ENCODE measurements at regions not wholly inside any gene's neighbourhood (a gene's known extent, or its start where the extent isn't known, plus 50 kb on each side); places are given as distances from the start of the nearest gene placed in this dataset.
"Not testable (repeated sequence)": the region's sequence is repeated elsewhere in the genome, so short reads cannot be mapped to it uniquely, and the experiment has no call there.

- not testable (repeated sequence) for DNase-seq (ENCODE audit: low read depth in 3 of 3, low spot score in 2 of 3)
Measured at GRCh38 chr1:146654763-146655162, 283.4 kb upstream of the NBPF12 start.

GRCh38 chr1:146645978-146646604, 292.0 kb upstream of the NBPF12 start:
- DNase-seq (ENCODE audit: low read depth in 3 of 3, low spot score in 2 of 3) = not testable (repeated sequence)

- not testable (repeated sequence) for DNase-seq (ENCODE audit: low read depth in 3 of 3, low spot score in 2 of 3)
Measured at GRCh38 chr1:146641534-146641933, 296.6 kb upstream of the NBPF12 start.

- DNase-seq (ENCODE audit: low read depth in 3 of 3, low spot score in 2 of 3) = not testable (repeated sequence)
Measured at GRCh38 chr1:146640671-146641070, 297.5 kb upstream of the NBPF12 start.

GRCh38 chr1:146630302-146630701, 307.8 kb upstream of the NBPF12 start:
- DNase-seq (ENCODE audit: low read depth in 3 of 3, low spot score in 2 of 3) = not testable (repeated sequence)

GRCh38 chr1:146618582-146618981, 319.5 kb upstream of the NBPF12 start:
- not testable (repeated sequence) for DNase-seq (ENCODE audit: low read depth in 3 of 3, low spot score in 2 of 3)

GRCh38 chr1:146604681-146605080, 333.4 kb upstream of the NBPF12 start:
- not testable (repeated sequence) for DNase-seq (ENCODE audit: low read depth in 3 of 3, low spot score in 2 of 3)

GRCh38 chr1:146600720-146601307, 337.3 kb upstream of the NBPF12 start:
- DNase-seq (ENCODE audit: low read depth in 3 of 3, low spot score in 2 of 3) = not testable (repeated sequence)

- DNase-seq (ENCODE audit: low read depth in 3 of 3, low spot score in 2 of 3) = not testable (repeated sequence)
Measured at GRCh38 chr1:146599906-146600305, 338.2 kb upstream of the NBPF12 start.

- DNase-seq (ENCODE audit: low read depth in 3 of 3, low spot score in 2 of 3) = not testable (repeated sequence)
Measured at GRCh38 chr1:146581229-146581628, 352.4 kb upstream of the NOTCH2NLA start.

GRCh38 chr1:146567541-146567940, 338.7 kb upstream of the NOTCH2NLA start:
- DNase-seq (ENCODE audit: low read depth in 3 of 3, low spot score in 2 of 3) = not testable (repeated sequence)

GRCh38 chr1:146558032-146558431, 329.2 kb upstream of the NOTCH2NLA start:
- not testable (repeated sequence) for DNase-seq (ENCODE audit: low read depth in 3 of 3, low spot score in 2 of 3)

- not testable (repeated sequence) for DNase-seq (ENCODE audit: low read depth in 3 of 3, low spot score in 2 of 3)
Measured at GRCh38 chr1:146556405-146556804, 327.6 kb upstream of the NOTCH2NLA start.

GRCh38 chr1:146552414-146552813, 323.6 kb upstream of the NOTCH2NLA start:
- DNase-seq (ENCODE audit: low read depth in 3 of 3, low spot score in 2 of 3) = not testable (repeated sequence)

- not testable (repeated sequence) for DNase-seq (ENCODE audit: low read depth in 3 of 3, low spot score in 2 of 3)
Measured at GRCh38 chr1:146548684-146549083, 319.9 kb upstream of the NOTCH2NLA start.

- not testable (repeated sequence) for DNase-seq (ENCODE audit: low read depth in 3 of 3, low spot score in 2 of 3)
Measured at GRCh38 chr1:146546189-146546588, 317.4 kb upstream of the NOTCH2NLA start.

GRCh38 chr1:146537775-146538373, 309.1 kb upstream of the NOTCH2NLA start:
- not testable (repeated sequence) for DNase-seq (ENCODE audit: low read depth in 3 of 3, low spot score in 2 of 3)

GRCh38 chr1:146536028-146536427, 307.2 kb upstream of the NOTCH2NLA start:
- not testable (repeated sequence) for DNase-seq (ENCODE audit: low read depth in 3 of 3, low spot score in 2 of 3)

- not testable (repeated sequence) for DNase-seq (ENCODE audit: low read depth in 3 of 3, low spot score in 2 of 3)
Measured at GRCh38 chr1:146535575-146535974, 306.8 kb upstream of the NOTCH2NLA start.

- not testable (repeated sequence) for DNase-seq (ENCODE audit: low read depth in 3 of 3, low spot score in 2 of 3)
Measured at GRCh38 chr1:146530958-146531357, 302.1 kb upstream of the NOTCH2NLA start.

GRCh38 chr1:146522812-146523211, 294.0 kb upstream of the NOTCH2NLA start:
- not testable (repeated sequence) for DNase-seq (ENCODE audit: low read depth in 3 of 3, low spot score in 2 of 3)

- DNase-seq (ENCODE audit: low read depth in 3 of 3, low spot score in 2 of 3) = not testable (repeated sequence)
Measured at GRCh38 chr1:146522345-146522744, 293.5 kb upstream of the NOTCH2NLA start.

All from right renal cortex interstitium (tissue), 3 donors.